ENCODE measurements at regions not wholly inside any gene's neighbourhood (a gene's known extent, or its start where the extent isn't known, plus 50 kb on each side); places are given as distances from the start of the nearest gene placed in this dataset.
"Not testable (repeated sequence)": the region's sequence is repeated elsewhere in the genome, so short reads cannot be mapped to it uniquely, and the experiment has no call there.

- TF ChIP-seq CTCF (IDR thresholded peaks at IDR 0.05; ENCODE audit: low read depth, low read length, poor library complexity, severe bottlenecking); EZH2phosphoT487 (IDR thresholded peaks at IDR 0.05; ENCODE audit: borderline replicate concordance, low read length): not testable (repeated sequence)
Observed at GRCh38 chr11:67781506-67781905, 107.1 kb upstream of the ALDH3B2 start.
